ENCODE measurements at regions not wholly inside any gene's neighbourhood (a gene's known extent, or its start where the extent isn't known, plus 50 kb on each side); places are given as distances from the start of the nearest gene placed in this dataset.
"Not testable (repeated sequence)": the region's sequence is repeated elsewhere in the genome, so short reads cannot be mapped to it uniquely, and the experiment has no call there.

DNA sequence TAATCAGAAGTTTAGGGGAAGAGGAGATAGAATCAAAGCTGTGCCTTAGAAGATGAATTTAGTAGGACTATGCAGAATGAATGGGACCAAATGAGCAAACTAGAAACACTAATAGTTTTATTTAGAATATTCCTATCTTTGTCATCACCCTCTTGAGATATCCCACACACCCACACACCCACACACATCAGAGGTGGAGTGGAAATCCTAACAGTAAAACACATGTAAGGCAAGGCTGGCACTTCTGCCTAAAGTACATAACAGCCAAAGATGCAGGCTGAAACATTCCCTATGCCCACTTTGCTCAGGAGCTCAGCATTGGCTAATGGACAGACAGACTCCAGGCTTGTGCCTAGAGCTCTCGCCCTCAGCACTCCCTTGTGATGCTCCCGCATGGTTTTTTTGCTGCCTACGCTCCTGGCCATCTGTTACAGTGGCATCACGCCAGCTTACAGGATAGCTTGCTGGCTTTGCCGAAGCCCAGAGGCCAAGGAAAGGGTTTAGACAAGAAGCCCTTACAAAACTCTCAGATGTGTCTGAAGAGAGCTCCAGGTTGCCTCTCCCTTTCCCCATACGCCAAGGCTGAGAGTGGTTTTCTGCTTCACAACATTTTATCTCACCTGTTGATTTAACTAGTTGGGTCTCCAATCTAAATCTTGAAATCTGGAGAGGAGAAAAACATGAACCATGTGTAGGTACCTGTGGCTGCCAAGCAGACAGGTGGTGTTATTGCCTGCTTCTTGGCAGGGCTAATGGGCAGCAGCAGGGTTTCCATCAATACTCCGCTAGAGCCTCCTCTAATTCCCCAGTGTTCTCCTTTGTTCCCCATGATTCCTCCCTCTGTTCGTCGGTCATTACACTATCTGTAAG is 282.6 kb upstream of the ID4 start:
- Mint-ChIP-seq H3K4me1 (no peaks in the 10 kb centered on the region), H3K4me3 (no peak overlapping the region), H3K27me3 (no peaks in the 10 kb centered on the region), H3K27ac (no peak overlapping the region), H3K9me3 (peaks cover 12% of the 10 kb centered on the region), H3K36me3 (ENCODE audit: low read depth) (no peaks in the 10 kb centered on the region)
- ATAC-seq (replicated peaks), result no peak

GRCh38 chr6:19557191-19557590 is 280.0 kb upstream of the ID4 start:
- ATAC-seq (replicated peaks), result no peak
- no peaks in the 10 kb centered on the region for H3K4me1 Mint-ChIP-seq
- H3K27me3 Mint-ChIP-seq, result no peaks in the 10 kb centered on the region
- no peaks in the 10 kb centered on the region for H3K36me3 Mint-ChIP-seq (ENCODE audit: low read depth)
- H3K9me3 Mint-ChIP-seq, result peaks cover 10% of the 10 kb centered on the region
- H3K4me3 Mint-ChIP-seq, result no peak overlapping the region
- H3K27ac Mint-ChIP-seq, result no peak overlapping the region

DNA sequence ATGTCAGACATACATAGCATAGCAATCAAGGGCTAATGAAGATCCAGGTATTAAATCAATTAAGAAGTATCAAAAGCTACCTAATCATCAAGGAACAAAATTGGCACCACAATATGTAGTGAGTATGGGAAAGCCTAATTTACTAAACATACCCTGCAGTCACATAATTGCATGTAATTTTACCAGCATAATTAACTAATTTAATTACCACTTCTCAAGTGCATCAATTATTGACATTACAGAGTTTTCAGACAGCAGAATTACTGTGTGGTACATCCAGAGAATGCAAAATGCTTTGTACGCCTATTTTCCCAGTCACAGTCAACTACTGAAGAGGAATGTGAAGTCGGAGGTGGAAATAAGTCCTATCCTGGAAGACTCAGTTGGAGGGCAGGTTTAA is 279.0 kb upstream of the ID4 start:
- Mint-ChIP-seq H3K4me1 (no peaks in the 10 kb centered on the region), H3K27ac (no peak overlapping the region), H3K27me3 (no peaks in the 10 kb centered on the region), H3K4me3 (no peak overlapping the region), H3K9me3 (peaks cover 7% of the 10 kb centered on the region), H3K36me3 (ENCODE audit: low read depth) (no peaks in the 10 kb centered on the region)
- no peak for ATAC-seq (replicated peaks)

DNA sequence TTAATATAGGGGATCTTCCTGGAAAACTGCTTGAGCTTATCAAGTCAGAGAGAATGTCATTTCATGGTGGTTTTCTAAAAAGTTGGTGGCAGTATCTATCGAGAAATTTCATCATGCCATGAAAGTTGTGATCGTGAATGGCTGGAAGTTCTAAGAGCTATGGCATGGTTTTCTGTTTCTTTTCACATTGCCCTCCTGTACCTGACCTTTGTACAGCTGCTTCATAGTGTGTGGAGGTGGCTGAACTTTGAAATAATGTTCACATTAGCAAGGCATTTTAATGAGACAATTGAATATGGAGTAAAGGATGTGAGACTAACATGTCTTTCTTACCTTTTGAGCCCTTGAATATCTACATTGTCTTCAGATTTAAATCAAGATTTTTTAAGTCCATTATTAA is 278.2 kb upstream of the ID4 start:
- Mint-ChIP-seq H3K27me3 (no peaks in the 10 kb centered on the region), H3K27ac (no peak overlapping the region), H3K4me1 (no peaks in the 10 kb centered on the region), H3K4me3 (no peak overlapping the region), H3K9me3 (peaks cover 7% of the 10 kb centered on the region), H3K36me3 (ENCODE audit: low read depth) (no peaks in the 10 kb centered on the region)
- ATAC-seq (replicated peaks), result no peak

DNA sequence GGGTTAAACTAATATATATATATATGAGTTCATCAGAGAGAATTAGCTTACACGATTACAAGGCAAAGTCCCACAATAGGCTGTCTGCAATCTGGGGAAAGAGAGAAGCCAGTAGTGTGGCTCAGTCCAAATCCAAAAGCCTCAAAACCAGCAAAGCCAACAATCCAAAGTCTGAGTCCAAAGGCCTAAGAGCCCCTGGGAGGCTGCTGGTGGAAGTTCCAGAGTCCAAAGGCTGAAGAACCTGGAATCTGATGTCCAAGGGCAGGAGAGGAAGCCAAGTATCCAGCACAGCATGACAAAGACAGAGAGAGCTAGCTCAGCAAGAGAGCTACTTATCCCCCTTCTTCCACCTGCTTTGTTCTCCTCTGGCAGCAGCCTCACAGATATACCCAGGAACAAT is 274.7 kb upstream of the ID4 start:
- H3K27me3 Mint-ChIP-seq, result no peaks in the 10 kb centered on the region
- H3K36me3 Mint-ChIP-seq (ENCODE audit: low read depth), result no peaks in the 10 kb centered on the region
- H3K9me3 Mint-ChIP-seq, result peaks cover 7% of the 10 kb centered on the region
- no peak for ATAC-seq (replicated peaks)
- H3K27ac Mint-ChIP-seq, result no peak overlapping the region
- no peak overlapping the region for H3K4me3 Mint-ChIP-seq
- no peaks in the 10 kb centered on the region for H3K4me1 Mint-ChIP-seq

DNA sequence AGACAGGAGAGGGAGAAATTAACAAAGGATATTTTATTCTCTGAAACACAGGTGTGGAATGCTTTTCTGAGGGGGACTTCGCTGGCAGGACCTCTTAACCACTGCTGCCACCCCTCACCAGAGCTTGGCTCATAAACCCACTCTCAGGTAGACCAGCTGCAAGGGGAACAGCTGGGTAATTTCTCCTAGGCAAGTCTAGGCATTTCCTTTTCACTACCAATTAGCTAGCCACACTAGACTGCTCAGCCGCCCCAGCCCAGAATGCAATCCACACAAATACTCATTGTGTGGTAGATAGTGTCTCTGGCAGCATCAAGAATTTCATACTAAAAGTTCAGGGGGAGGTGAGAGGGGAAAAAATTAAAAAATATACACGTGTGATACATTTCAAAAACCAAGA is 267.6 kb upstream of the ID4 start:
- peaks cover 8% of the 10 kb centered on the region for H3K9me3 Mint-ChIP-seq
- no peak for ATAC-seq (replicated peaks)
- H3K4me1 Mint-ChIP-seq, result no peaks in the 10 kb centered on the region
- H3K27ac Mint-ChIP-seq, result no peak overlapping the region
- H3K36me3 Mint-ChIP-seq (ENCODE audit: low read depth), result no peaks in the 10 kb centered on the region
- H3K4me3 Mint-ChIP-seq, result no peak overlapping the region
- no peaks in the 10 kb centered on the region for H3K27me3 Mint-ChIP-seq

DNA sequence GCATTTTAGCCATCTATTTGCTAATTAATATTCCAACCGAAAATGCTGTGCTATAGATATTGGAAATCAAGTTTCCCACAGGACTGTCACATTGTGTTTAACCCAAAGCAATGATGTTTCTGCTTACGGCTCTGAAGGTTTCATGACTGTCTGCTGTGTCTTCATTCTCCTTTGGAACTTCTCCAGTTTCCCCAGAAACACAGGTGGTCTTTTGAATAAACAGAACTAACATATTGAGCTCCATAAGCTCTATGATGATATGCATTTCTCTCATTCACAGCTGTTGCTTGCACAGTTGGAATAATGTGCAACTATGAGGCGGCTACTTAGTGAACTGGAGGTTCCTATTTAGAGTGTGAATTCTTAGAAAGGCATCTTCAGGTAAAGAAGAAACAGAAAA is 266.0 kb upstream of the ID4 start:
- Mint-ChIP-seq H3K4me3 (no peak overlapping the region), H3K9me3 (peaks cover 8% of the 10 kb centered on the region), H3K4me1 (no peaks in the 10 kb centered on the region), H3K36me3 (ENCODE audit: low read depth) (no peaks in the 10 kb centered on the region), H3K27me3 (no peaks in the 10 kb centered on the region), H3K27ac (no peak overlapping the region)
- no peak for ATAC-seq (replicated peaks)

- no peaks in the 10 kb centered on the region for H3K27me3 Mint-ChIP-seq
- H3K4me1 Mint-ChIP-seq, result no peaks in the 10 kb centered on the region
- peaks cover 4% of the 10 kb centered on the region for H3K9me3 Mint-ChIP-seq
- no peak overlapping the region for H3K4me3 Mint-ChIP-seq
- H3K27ac Mint-ChIP-seq, result no peak overlapping the region
- no peak for ATAC-seq (replicated peaks)
- H3K36me3 Mint-ChIP-seq (ENCODE audit: low read depth), result no peaks in the 10 kb centered on the region
Measured at GRCh38 chr6:19578481-19578880, 258.7 kb upstream of the ID4 start.

DNA sequence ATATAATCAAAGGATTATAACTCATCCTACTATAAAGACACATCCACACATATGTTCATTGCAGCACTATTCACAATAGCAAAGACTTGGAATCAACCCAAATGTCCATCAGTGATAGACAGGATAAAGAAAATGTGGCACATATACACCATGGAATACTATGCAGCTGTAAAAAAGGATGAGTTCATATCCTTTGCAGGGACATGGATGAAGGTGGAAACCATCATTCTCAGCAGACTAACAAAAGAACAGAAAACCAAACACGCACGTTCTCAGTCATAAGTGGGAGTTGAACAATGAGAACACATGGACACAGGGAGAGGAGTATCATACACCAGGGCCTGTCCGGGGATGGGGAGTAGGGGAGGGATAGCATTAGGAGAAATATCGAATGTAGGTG is 253.0 kb upstream of the ID4 start:
- ATAC-seq (replicated peaks); H3K36me3 Mint-ChIP-seq (ENCODE audit: low read depth); H3K9me3 Mint-ChIP-seq: not testable (repeated sequence)

DNA sequence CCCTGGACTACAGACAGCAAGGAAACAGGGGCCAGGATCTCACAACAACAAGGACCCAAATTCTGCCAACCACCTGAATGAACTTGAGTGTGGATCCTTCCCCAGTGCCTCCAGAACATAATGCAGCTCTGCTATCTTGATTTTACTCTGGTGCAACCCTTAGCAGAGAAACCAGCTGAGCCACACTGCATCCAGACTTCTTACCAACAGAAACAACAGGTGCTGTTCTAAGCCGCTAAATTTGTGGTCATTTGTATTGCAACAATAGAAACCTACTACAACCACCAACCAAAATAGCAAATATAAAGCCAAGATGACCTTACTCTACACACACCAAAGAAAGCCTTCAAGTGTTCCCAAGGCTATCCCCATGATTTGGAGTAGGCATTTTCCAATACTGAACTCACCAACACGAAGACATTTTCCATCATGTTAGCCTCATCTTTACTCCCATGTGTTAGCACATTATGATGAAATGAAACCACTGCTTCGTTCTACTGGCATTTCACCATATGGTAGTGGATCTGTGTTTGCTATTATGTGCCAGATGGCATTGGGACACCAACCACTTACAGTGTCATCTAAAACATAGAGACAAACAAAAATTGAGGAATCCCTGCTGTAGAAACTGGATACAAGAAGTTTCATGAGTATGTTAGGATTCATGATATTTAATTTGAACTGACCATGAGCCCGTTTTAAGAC is 249.8 kb upstream of the ID4 start:
- ATAC-seq (replicated peaks), result no peak
- Mint-ChIP-seq H3K4me3 (no peak overlapping the region), H3K9me3 (peaks cover 3% of the 10 kb centered on the region), H3K4me1 (no peaks in the 10 kb centered on the region), H3K27me3 (no peaks in the 10 kb centered on the region), H3K36me3 (ENCODE audit: low read depth) (no peaks in the 10 kb centered on the region), H3K27ac (no peak overlapping the region)

More for the DNA sequence above, 253.0 kb upstream of the ID4 start:
- H3K27me3 Mint-ChIP-seq, H3K27ac Mint-ChIP-seq, H3K4me1 Mint-ChIP-seq, H3K4me3 Mint-ChIP-seq: not testable (repeated sequence)

DNA sequence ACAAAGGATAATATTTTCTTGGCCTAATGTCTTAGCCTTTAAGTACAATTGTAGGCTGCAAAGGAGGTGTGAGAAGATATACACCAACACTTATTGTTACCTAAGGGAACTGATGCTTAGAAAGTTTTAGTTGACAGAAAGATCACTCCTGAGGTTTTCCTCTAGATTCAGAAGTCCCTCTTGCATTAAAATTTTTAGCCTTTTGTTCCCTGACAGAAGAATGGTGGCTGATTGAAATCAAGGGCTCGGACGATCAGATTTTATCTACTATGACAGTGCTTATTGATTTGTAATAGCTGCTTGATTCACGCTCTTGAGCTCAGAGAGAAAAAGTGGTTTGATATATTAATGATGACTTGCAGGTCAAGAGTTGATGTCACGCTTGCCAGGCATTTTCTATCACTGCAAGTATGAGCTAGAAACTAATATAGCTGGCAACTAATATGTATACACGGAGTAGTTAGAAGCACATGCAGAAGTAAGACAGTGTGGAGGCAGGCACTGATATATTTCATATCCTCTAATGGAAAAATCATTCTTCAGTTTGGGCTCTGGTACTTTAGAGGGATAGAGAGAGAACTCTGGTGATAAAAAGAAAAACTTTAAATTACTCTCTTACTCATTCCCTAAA is 246.6 kb upstream of the ID4 start:
- no peak for ATAC-seq (replicated peaks)
- no peak overlapping the region for H3K27ac Mint-ChIP-seq
- no peaks in the 10 kb centered on the region for H3K27me3 Mint-ChIP-seq
- peaks cover 4% of the 10 kb centered on the region for H3K9me3 Mint-ChIP-seq
- no peaks in the 10 kb centered on the region for H3K36me3 Mint-ChIP-seq (ENCODE audit: low read depth)
- H3K4me3 Mint-ChIP-seq, result no peak overlapping the region
- H3K4me1 Mint-ChIP-seq, result no peaks in the 10 kb centered on the region

GRCh38 chr6:19597809-19598320 is 239.3 kb upstream of the ID4 start:
- H3K4me1 Mint-ChIP-seq, result no peaks in the 10 kb centered on the region
- no peaks in the 10 kb centered on the region for H3K27me3 Mint-ChIP-seq
- H3K4me3 Mint-ChIP-seq, result no peak overlapping the region
- peaks cover 4% of the 10 kb centered on the region for H3K9me3 Mint-ChIP-seq
- ATAC-seq (replicated peaks), result no peak
- no peak overlapping the region for H3K27ac Mint-ChIP-seq
- H3K36me3 Mint-ChIP-seq (ENCODE audit: low read depth), result no peaks in the 10 kb centered on the region

DNA sequence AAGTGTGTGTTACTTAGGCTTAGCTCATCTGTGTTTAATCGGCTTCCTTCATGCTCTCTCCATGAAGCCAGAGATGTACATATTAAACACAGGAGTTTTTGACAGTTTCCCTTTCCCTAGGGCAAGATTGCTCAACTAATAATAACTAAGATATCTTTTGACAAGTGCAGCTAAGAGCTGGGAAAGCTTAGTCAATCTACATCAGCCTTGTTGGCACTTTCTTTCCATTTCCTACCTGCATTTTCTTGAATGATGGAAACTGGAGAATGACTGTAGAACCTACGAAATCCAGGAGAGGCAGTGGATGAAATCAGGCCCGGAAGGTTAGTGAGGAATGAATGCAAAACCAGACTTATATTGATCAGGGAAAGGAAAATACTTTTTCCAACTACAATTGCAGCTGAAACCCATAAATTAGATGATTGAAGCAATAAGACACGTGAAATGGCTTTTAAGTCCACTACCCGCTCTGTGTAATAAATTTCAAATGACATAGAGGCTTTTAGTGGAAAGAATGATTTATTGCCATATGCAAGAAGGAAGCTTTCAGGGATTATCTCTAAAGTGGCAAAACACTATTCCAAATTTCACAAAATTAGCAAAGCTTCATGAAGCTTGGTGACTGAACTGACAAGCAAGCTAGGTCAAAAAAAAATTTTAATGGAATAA is 237.2 kb upstream of the ID4 start:
- no peak overlapping the region for H3K4me3 Mint-ChIP-seq
- no peak overlapping the region for H3K27ac Mint-ChIP-seq

GRCh38 chr6:19602434-19603013 is 234.6 kb upstream of the ID4 start:
- no peak overlapping the region for H3K4me3 Mint-ChIP-seq
- no peaks in the 10 kb centered on the region for H3K27me3 Mint-ChIP-seq
- H3K27ac Mint-ChIP-seq, result no peak overlapping the region
- H3K9me3 Mint-ChIP-seq, result peaks cover 6% of the 10 kb centered on the region
- H3K36me3 Mint-ChIP-seq (ENCODE audit: low read depth), result no peaks in the 10 kb centered on the region
- ATAC-seq (replicated peaks), result no peak
- H3K4me1 Mint-ChIP-seq, result no peaks in the 10 kb centered on the region

More for the DNA sequence above, 237.2 kb upstream of the ID4 start:
- no peaks in the 10 kb centered on the region for H3K4me1 Mint-ChIP-seq
- peaks cover 4% of the 10 kb centered on the region for H3K9me3 Mint-ChIP-seq
- H3K27me3 Mint-ChIP-seq, result no peaks in the 10 kb centered on the region
- ATAC-seq (replicated peaks), result no peak
- no peaks in the 10 kb centered on the region for H3K36me3 Mint-ChIP-seq (ENCODE audit: low read depth)
